ENCODE measurements at regions not wholly inside any gene's neighbourhood (a gene's known extent, or its start where the extent isn't known, plus 50 kb on each side); places are given as distances from the start of the nearest gene placed in this dataset.
A peak's percentile ranks its signal among the peaks of the same experiment; 100 is the strongest.
"Not testable (repeated sequence)": the region's sequence is repeated elsewhere in the genome, so short reads cannot be mapped to it uniquely, and the experiment has no call there.

DNA sequence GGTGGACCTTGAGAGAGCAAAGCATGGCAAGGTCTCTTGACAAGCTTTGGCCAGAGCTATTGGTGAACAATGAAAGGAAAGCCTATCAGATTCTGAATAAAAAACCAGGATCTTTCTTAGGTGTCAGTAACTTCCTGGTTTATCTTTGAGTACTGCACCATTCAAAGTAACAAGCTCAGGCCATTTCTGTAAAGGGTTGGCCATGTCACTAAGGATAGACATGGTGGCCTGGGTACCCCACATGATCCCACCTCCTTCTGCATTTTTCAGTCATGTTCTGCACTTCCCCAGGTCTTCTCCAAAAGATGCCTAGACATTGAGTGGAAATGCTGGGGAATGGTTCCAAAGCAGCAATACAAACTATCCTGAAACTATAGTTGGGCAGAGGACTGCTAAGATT lies 242.0 kb downstream of the ARHGAP12 start:
- DNase-seq (ENCODE audit: low spot score), result no peak

DNA sequence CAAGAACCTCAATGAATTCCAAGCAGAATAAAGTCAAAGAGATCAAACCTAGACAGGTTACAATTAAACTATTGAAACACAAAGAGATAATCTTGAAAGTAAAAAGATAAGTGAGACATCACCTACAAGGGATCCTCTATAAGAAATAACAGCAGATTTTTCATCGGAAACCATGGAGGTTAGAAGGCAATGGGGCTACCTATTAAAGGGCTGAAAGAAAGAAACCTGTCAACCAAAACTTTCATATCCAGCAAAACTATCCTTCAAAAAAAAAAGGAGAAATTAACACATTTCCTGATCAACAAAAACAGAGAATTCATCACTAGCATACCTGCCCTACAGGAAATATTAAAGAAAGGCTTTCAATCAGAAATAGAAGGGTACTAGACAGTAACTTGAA lies 244.9 kb downstream of the ARHGAP12 start:
- DNase-seq (ENCODE audit: low spot score), result no peak

DNA sequence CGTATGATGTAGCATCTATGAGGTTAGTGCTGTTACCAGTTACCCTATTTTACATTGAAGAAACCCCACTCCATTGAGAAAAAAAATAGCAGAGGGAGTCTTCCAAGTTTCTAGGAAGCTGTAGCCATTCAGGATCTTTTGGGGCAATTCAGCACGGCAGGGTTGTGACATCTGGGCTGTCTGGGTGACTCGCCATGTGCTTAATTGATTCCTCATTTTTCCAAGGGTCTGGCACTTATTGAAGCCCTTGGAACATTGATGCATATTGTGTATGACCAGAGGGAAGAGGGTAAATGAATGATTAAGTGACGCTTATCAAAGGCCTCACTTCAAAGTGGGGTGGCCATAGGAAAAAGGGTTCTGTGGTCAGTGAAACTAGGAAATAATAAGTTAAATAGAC lies 248.7 kb downstream of the ARHGAP12 start:
- DNase-seq (ENCODE audit: low spot score), result no peak

DNA sequence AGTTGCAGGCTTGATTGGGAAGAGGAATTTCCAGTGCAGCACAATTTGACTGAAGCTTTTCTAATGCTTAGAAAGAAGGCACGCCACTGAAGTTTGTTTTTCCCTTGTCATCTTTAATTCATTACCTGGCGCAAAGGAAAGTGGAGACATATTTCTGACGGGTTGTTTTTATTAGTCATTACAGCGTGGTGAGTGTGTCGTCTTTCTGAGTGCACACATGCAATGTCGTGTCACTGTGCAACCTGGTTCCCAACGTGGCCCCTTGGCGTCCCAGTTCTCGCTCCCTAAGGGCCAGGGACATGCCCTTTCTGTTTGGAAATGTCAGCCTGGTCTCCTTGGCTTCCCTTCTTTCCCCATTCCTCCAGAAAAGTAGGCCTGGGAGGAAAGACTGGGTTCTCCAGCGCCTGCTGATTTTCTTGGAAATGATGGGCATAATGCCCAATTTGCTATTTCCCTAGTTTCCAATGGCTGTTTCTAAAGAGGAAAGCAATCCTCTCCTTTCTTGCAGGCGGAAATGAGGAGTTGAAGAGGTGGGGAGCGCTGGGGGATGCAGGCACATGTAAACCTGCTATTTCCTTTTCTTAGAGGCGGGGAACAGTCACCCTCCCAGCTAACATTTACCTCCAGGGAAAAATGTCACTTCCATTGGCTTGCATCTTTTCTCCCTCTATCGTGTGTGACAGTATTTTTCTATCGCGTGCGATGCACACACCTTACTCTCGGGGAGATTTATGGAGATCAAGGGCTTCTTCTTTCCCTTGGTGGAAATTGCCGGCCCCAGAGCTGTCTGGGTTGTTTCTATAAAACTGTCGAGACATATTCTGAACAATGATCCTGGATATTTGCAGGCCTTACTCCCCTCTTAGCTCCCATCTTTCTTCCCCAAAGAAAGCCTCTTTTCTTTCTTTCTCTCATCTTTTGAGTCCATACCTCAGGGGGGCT lies 249.8 kb downstream of the ARHGAP12 start:
- DNase-seq (ENCODE audit: low spot score), result no peak

DNA sequence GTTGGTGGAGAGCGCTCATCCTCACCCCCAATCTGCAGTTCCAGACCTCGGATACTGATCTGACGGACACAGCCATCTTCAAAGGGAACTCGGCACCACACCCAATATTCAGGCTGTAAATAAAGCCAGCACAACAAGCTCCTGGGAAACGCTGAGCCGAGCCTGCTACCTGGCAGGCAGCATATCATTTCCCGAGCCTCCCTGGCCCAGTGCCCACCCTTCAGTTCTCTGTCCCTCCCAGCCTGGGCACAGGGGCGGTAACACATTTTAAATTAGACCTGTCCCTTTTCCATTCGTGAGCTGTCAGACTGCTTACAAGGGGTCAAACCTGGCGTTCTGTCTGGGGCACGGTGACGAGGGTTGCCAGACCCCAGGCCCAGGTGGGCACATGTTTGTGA lies 250.5 kb downstream of the ARHGAP12 start:
- no peak for DNase-seq (ENCODE audit: low spot score)

DNA sequence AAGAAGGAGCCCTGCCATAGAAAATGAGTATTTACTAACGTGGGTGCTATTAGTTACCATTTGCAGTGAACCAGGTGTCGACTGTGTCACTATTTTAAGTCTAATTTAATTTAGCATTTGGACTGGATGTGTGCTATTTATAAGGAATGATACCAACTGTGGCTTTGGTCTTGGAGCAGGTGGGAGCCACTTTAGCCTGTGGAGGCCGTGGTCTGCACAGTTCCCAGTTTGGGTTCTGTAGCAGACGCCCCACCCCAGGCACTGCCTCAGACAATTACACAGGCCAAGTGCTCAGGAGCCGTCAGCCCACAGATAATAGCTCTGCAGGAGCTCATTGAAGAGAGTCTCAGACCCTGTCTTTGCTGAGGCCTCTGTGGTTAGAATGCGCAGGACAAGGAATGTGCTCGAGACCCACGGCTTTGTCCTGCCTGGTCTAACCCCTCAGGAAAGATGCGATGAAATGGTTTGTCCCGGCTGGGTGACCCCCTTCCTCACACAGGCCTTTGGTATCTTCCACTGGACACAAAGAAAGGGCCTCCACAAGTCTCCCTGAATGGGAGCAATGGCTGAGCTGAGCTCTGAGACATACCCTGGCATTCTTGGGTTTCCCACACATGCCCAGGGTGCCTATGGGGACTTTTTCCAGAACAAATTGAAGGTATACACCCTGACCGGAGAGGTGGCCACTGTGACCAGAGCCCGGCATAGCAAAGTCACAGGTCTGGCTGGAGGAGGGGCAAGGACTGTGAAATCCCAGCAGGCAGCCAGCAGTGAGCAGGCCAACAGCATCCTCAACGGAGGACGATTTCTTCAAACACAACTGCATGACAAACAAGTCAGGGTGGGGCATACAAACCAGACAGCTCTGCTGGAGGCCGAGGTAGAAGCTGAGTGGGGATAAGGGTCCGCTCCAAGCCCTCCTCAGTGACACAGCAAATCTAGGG lies 251.2 kb downstream of the ARHGAP12 start:
- no peak for DNase-seq (ENCODE audit: low spot score)

DNA sequence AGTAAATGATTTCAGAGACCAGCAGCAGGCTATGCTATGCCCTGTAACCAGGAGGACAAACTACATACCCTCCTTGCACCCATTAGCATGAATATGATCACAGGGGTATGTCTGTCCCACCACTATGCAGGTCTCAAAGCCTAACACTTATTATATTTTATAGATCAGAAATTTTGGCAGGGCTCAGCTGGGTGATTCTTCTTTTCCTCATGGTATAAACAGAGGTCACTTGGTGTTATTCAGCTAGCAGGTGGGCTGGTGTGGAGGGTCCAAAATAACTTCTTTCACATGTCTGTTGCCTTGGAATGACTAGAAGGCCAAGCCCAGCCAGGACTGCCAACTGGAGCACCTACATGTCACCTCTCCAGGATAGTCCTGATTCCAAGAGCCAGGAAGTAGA lies 252.9 kb downstream of the ARHGAP12 start:
- no peak for DNase-seq (ENCODE audit: low spot score)

DNA sequence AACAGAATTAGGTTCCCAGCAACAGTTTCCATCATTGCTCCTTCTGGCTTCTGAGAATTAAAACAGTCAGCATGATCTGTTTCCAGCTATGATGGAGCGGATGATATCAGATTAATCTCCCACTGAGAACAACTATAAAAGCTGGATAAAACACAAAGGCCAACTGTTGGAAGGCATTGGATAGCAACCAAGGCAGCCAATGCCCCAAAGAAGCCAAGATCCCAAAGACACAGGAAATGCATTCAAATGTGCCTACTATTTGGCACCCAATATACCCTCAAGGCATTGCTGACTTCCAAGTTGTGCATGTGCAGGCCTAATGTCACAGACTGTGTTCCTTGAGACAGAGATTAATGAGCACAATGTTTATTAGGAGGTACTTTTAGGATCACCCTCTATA lies 259.3 kb downstream of the ARHGAP12 start:
- no peak for DNase-seq (ENCODE audit: low spot score)

DNA sequence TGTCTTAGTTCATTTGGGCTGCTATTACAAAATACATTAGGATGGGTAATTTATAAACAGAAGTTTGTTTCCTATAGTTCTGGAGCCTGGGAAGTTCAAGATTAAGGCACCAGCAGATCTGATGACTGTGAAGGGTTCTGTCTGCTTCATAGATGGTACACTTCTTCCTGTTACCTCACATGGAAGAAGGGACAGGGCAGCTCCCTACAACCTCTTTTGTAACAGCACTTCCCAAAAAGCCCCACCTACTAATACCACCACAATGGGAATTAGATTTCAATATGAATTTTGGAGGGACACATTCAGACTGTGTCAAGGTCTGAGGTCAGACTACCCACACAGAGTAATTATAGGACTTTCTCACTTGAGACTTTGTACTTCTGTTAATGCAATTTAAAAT lies 260.3 kb downstream of the ARHGAP12 start:
- no peak for DNase-seq (ENCODE audit: low spot score)

DNA sequence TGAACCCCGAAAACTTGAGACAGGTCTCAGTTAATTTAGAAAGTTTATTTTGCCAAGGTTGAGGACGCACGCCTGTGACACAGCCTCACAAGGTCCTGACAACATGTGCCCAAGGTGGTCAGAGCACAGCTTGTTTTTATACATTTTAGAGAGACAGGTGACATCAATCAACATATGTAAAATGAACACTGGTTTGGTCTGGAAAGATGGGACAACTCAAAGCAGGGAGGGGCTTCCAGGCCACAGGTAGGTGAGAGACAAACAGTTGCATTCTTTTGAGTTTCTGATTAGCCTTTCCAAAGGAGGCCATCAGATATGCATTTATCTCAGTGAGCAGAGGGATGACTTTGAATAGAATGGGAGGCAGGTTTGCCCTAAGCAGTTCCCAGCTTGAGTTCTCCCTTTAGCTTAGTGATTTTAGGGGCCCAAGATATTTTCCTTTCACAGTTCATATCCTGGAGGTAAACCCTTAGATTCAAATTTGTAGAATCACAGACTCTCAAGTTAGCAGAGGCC lies 262.8 kb downstream of the ARHGAP12 start:
- DNase-seq (ENCODE audit: low spot score), result not testable (repeated sequence)

DNA sequence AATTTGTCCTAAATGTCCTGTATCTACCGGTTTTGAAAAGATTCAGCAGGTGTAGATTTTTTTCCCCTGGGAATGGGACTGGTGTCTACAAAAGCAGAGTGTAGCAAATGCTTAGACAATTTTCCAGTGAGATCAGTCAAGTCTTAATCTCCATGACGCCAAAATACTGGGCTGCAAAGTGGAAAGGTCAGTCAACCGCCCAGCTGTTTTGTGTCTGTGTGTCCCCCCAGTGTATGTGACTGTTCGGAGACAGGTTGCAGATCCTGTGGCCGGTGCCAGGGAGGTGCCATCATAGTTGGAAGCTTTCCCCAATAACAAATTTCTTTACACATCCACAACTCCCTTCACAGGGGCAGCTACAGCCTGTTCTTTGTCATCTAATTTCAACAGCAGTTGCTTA lies 263.8 kb downstream of the ARHGAP12 start:
- DNase-seq (ENCODE audit: low spot score), result no peak

DNA sequence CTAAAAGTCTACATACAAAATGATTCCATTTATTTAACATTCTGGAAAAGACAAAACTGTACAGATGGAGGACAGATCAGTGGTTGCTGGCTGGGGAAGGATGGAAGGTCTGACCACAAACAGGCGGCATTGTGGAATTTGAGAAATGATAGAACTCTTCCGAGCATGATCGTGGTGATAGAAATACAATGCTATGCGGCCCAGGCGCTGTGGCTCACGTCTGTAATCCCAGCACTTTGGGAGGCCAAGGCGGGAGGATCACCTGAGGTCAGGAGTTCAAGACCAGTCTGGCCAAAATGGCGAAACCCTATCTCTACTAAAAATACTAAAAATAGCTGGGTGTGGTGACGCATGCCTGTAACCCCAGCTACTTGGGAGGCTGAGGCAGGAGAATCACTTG lies 264.6 kb downstream of the ARHGAP12 start:
- not testable (repeated sequence) for DNase-seq (ENCODE audit: low spot score)

DNA sequence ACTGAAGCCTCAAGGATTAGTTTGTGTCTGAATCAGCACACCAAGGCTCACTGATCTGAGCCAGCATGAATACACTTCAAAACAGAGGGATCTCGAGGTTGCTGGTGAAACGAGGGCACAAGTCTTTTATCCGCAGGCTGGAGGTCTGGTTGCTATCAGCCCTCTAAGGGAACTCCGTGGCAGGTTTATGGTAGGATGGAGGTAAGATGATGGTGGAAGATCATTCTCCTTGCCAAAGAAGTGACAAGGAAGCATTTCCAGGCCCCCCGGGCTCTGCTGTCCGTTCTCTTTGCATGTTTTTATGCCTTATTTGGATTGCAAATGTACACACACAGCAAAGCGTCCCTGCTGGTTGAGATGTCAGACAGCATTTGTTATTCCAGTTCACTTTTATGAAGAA lies 268.3 kb downstream of the ARHGAP12 start:
- no peak for DNase-seq (ENCODE audit: low spot score)

DNA sequence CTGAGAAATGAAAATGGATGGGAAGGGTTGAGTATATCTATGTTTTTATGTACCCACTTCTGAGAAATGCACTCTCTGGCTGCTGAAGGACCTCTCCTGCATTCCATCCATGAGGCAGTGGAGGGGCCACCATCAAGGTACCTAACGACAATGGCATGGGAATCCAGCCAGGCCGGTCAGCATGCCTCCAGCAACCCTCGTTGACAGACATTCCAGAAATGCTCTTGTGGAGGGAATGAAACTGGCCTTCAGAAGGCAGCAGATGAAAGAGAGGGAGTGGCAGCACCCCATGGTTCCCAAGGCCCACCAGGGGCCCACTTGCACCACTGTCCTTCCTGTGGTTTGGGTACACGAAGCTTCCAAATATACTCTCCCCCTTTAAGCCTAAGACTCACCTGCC lies 269.0 kb downstream of the ARHGAP12 start:
- no peak for DNase-seq (ENCODE audit: low spot score)

DNA sequence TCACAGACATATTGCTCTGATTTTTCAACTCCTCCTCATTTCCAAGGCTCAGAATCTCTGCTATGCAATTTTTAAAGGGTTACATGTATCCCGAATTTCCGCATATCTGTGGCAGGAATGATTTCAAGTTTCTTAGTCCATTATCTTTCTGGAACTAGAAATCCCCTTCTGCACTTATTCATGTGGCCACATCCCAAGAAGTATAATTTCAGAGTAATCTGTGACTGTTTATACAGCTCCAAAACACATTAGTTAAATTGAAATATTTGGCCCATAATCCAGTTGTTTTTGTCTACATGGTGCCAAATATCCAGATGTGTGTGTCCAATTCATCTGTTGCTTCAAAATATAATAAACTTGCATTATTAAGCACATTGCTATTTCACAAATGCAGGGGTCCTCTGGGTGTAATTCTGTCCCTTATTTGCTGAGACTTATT lies 271.2 kb downstream of the ARHGAP12 start:
- DNase-seq (ENCODE audit: low spot score), result no peak

DNA sequence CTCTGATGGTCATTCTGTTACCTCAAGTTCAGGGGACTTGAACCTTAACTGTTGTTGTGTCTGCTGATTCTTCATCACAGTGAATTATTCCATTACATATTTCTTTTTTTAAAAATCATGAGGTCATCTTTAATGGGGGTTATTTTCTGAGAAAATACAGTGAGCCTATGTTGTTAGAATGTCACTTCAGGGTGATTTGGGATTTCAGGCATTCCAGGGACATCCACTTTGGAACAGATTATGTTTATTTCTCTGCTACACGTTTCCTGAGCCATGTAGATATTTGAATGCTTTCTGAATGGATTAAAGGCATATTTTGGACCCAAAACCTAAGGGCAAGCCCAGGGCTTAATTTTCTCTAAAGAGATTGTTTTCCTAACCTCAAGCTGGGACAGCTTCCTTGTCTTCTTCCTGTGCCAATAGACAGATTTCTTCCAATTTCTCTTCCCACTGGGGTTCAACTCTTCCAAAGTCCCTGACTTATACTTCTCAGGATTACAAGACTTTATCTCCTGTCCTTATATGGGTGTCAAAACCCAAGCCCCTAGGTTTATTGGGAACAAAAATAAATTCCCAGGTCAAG lies 271.7 kb downstream of the ARHGAP12 start:
- DNase-seq (ENCODE audit: low spot score), result no peak

DNA sequence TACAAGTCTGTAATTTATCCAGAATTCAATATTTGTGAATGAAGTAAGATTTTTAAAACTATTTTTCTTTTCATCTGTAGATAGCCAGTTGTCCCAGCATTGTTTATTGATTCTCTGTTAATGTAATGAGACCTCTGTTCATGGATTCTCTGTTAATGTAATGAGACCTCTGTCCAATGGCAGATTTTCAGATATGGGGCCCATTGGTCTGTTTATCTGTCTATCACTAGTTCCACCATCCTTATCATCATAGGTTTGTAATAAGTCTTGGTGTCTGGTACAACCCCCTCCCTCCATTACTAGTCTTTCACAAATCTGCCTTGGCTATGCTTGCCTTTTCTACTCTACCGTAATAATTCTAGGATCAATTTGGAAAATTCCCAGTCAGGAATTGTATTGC lies 276.6 kb downstream of the ARHGAP12 start:
- DNase-seq (ENCODE audit: low spot score), result no peak

DNA sequence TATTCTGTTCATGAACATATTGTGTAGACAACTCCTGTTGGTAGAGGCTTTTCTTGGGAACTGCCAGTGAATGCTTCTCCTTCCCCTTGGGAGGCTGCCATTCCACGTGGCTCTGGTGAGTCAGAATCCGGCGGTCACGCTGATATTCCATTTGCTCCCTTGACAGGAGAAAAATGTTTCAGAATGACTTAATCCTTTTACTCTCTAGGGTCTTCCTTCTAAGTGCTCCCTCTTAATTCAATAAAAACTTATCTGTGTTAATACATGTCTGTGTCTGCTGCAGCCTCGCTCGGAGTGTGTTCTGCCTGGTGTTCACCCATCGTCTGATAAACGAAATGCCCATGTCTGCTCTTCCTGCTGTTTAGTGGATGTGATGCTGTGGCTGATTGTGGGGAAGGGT lies 278.6 kb downstream of the ARHGAP12 start:
- peak; percentile 67 for DNase-seq (ENCODE audit: low spot score)

DNA sequence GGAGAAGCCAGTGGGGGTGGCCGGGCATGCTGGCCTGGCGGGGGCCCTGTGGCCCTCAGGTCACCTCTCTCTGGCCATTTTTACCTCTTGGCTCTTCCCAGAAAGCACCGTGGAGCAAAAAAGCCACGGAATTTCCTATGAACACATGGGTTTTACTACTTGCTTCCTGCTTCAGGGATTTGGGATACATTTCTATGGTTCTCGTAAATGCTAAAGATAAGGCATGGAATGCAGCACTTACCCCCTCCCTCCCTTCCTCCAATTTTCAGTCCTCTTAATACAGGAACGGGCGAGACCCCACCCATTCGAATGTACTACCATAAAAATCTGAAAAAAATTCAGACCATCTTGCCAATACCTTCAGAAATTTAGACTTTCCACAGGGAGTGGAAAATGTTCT lies 279.7 kb downstream of the ARHGAP12 start:
- DNase-seq (ENCODE audit: low spot score), result no peak

DNA sequence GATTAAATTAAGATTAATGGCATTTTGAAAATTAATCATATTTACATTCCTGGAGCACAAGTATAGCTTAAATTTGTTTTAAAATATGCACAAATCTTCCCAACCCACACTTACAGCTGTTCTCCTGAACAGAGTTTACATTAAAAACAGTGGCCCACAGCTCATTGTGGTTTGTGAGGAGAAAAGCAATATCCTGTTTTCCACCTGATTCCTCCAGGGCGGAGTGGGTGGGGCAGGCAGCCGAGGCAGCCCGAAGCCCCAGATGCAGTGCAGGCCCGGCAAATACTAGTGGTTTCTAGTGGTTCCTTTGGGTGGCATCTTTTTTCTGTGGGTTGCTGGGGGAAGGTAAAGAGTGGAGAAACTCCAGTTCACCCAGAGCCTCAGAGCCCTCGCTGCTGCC lies 280.8 kb downstream of the ARHGAP12 start:
- peak; percentile 50 for DNase-seq (ENCODE audit: low spot score)

DNA sequence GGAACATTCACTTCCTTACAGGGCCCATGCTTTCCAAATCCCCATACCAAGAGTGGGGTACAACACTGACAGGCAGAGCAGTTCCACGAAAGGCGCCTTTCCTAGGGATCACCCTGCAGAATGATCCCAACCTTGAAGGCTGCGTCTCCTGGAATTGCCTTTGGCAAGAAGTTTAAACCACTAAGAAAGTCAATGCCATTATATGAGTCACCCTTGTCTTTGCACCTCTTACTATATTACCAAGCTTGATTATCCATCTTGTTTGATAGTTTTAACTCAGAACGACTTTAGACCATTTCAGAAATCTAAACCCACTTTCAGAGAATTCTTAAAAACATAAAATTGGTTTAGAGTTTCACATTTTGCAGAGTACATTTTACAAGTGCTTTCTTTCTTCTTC lies 282.1 kb downstream of the ARHGAP12 start:
- peak; percentile 15 for DNase-seq (ENCODE audit: low spot score)

DNA sequence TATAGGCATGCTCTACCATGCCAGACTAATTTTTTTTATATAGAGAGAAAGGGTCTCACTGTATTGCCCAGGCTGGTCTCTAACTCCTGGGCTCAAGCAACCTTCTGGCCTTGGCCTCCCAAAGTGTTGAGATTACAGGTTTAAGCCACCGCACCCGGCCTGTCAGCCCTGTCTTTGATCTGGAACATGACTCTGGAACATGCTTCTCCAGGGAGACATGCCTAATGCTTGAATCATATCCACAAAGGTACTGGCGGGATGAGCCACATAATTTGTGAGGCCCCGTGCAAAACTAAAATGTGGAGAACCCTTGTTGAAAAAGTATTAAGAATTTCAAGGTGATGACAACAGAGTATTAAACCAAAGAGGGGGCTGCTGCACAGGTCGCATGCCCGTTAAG lies 282.8 kb downstream of the ARHGAP12 start:
- no peak for DNase-seq (ENCODE audit: low spot score)
